ENCODE measurements at regions not wholly inside any gene's neighbourhood (a gene's known extent, or its start where the extent isn't known, plus 50 kb on each side); places are given as distances from the start of the nearest gene placed in this dataset.

GRCh38 chr4:183831683-183832082 lies 73.4 kb upstream of the STOX2 start:
- TF ChIP-seq CTCF (IDR thresholded peaks at IDR 0.05) (no peak), TCF7L2 (IDR thresholded peaks at IDR 0.05; ENCODE audit: low read depth, low read length) (no peak), POLR2AphosphoS5 (IDR thresholded peaks at IDR 0.05; ENCODE audit: low read depth, low read length) (no peak), REST (IDR thresholded peaks at IDR 0.05; ENCODE audit: insufficient read depth in 1 of 2, low read depth in 2 of 2, low read length in 1 of 2) (no peak)
